GM18519 (cell line): ENCODE measurements at regions not wholly inside any gene's neighbourhood (a gene's known extent, or its start where the extent isn't known, plus 50 kb on each side); places are given as distances from the start of the nearest gene placed in this dataset.
"Not testable (repeated sequence)": the region's sequence is repeated elsewhere in the genome, so short reads cannot be mapped to it uniquely, and the experiment has no call there.

Source experiments
- ATAC-seq: cut with Tn5 transposase; IDR thresholded peaks from one replicate; pipeline ENCODE4 v1.9.1; 2021; ENCODE audit warnings: mild to moderate bottlenecking, moderate library complexity; ENCODE audit not compliant: unreplicated experiment, low FRiP score

DNA sequence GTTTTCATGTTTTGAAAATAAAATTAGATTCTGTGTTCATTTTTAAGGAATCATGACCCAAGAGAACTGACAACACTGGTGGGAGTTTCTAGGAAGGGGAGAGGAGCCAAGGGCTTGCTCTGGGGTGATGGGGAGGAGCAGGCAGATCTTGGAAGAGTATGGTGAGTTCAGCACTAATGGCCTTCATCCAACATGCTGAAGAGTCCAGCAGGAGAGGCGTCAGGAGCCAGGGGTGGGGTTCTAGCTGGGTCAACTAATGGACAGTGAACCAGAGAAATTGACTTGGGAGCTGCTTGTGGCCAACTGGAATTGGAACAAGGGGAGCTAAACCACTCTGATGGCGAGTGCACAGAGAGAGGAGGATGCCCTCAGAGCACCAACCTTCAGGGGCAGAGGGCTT lies 107.1 kb downstream of the MRPL14 start:
- no peak for ATAC-seq

DNA sequence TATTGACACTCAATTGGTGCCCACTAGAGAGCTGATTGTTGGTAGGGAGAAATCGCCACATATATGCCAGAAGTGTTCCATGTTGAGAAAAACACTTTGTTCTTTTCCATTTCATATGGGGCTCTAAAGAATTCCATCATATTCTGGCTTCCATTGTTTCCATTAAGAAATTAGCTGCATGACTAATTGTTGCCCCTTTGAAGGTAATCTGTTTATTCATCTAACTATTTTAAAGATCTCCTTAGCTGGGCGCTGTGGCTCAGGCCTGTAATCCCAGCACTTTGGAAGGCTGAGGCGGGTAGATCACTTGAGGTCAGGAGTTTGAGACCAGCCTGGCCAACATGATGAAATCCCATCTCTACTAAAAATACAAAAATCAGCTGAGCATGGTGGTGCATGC lies 109.9 kb downstream of the MRPL14 start:
- ATAC-seq, result not testable (repeated sequence)

DNA sequence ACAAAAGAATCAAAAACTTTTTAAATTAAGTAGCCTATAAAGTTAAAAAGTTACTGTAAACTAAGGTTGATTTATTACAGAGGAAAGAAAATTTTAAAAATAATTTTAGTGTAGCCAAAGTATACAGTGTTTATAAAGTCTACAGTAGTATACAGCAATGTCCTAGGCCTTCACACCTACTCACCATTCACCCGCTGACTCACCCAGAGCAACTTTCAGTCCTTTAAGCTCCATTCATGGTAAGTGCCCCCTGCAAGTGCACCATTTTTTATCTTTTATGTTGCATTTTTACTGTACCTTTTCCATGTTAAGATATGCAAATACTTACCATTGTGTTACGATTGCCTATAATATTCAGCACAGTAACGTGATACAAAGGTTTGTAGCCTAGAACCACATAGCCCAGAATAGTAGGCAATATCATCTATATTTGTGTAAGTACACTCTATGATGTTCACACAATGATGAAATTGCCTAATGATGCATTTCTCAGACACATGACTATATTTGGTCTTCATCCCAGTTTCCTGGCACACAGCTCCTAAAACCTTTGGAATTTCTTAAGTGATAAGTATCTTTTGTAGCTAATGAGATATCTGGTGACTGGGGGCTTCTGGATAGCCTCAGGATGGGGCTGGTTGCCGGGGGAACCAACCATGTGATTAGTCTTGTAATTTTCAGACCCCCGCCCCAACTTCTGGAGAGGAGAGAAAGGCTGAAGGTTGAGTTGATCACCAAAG lies 111.0 kb downstream of the MRPL14 start:
- no peak for ATAC-seq

DNA sequence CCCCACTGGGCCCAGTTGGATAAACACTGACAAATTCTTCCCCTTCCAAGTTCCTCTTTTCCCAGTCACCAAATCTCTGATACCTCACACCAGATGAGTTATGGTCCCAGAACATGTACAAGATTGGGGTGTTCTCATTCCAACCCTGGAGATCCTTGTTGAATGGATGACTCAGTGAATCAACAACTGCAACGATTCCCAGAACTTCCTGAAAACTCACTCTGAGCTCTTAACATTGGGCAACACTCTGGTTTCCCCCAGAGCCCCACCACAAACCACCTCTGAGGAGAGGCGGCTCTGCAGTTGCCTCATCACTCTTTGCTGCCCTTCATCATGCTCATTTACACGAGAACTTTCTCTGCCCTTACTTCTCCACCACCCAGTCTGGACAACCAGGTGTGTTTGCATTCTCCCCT lies 115.2 kb downstream of the MRPL14 start:
- ATAC-seq, result no peak

DNA sequence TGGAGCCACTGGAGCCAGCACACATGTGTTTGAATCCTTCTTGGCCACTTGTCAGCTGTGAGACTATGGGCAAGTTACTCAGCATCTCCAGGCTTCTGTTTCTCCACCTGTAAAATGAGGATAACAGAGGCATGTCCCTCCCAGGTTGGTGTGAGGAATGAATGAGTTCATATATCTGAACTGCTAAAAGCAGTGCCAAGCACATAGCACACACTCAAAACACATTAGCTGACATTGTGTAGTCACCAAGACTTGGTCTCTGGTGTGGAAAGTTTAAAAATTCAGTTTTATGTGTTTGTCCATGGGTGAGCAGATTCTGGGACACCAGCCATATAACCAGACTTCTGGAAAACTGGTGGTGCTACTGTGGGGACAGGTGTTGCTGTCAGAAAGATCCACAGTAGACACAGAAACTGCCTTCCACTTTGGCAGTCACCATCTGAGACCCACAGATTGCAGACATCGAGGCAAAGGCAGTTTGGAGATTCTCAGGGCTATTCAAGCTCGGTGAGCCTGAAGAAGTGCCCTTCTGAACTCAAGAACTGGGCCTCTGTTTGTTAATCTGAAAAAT lies 115.8 kb downstream of the MRPL14 start:
- ATAC-seq, result no peak

DNA sequence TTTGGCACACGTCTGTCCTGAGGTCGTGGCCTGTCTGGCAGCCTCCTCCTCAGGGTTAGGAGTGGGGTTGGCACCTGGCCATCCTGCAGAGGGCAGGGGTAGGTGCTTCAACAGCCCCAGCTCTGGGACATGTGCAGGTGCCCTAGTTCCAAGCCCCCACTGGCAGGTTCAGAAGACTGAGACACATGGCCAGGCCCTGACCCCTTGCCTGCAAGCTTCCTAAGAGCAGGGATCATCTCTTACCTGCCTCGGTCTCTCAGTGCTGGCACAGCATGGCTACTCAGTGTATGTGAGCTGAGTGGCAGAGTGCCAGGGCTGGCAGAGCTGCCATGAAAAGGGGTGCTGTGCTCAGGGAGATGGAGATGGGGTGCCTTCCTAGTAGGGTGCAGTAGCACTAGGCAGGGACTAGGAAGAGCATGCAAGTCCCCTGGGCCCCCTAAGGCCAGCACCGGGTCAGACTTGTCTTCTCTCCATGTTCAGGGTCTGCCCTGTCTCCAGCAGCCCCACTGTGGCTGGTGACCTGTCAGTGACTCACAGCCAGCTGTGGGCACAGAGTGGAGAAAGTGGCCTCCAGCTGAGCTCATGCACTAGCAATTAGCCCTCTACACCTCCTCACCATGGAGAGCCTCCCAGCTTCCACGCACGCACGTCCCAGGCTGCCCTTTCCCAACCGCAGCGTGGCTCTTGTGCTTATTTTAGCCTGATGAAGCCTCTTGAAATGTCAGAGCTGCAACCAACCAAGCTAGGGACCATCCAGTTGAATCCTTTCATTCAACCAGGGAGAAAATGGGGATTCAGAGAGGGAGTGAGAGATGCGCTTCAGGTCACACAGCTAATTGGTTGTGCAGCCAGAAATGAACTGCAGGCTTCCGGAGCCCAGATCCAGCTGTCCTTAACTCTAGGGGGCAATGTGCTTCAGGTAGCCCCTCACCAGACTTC lies 116.6 kb downstream of the MRPL14 start:
- no peak for ATAC-seq

DNA sequence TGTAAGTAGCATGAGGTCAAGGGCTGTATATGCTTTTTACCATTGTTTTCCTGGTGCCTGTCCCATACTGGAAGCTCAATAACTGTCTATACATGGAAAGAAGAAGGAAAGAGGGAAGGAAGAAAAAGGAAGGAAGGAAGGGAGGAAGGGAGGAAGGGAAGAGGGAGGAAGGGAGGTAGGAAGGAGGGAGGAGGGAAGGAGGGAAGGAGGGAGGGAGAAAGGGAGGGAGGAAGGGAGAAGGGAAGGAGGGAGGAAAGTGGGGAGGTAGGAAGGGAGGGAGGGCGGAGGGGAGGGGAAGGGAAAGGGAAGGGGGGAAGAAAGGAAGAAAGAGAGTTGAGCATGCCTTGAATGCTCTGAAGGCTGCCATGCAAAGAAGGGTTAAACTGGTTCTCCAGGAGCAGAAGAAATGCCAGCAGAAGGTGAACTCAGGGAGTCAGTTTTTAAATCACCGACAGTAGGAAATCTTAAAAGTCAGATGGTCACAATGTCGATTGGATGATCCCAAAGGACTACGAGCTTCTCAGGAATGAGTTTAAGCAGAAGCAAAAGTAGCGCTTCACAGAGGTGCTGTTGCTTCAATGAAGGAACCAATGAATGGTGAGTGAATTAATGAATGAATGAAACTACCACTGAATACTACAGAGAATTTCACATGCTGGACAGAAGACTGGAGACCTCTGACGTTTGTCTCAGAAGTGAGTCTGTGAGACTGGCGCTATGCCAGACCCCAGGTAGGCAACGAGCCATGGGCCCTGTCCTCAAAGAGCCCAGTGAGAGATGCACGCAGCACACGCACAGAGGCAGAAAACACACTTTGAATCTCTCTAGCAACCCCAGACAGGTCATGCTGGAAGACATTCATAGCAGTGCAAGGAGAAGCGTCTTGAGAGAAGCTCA lies 117.6 kb downstream of the MRPL14 start:
- no peak for ATAC-seq

DNA sequence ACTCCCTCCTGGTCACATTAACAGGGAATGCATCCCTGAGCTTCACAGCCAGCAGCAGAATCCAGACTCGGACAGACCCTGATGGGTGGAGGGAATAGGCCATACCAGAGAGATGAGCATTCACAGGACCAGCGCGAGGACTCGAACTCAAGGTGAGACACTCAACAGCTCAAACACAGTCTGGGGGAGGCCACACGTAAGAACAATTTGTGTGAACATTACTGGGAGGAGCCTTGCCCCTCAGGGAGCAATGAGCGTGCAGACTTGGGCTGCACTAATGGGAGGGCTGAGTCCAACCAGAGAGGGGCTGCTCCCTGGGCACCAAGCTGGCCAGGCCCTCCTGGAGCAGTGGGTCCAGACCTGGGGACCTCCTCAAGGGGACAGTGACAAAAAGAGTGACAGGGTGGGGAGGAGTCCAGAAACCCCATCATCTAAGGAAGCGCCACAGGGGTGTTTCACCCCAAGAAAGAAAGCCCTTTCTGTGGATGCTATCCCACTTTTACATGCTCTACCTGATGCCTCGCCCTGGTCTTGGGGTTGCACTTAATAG lies 118.4 kb downstream of the MRPL14 start:
- no peak for ATAC-seq

DNA sequence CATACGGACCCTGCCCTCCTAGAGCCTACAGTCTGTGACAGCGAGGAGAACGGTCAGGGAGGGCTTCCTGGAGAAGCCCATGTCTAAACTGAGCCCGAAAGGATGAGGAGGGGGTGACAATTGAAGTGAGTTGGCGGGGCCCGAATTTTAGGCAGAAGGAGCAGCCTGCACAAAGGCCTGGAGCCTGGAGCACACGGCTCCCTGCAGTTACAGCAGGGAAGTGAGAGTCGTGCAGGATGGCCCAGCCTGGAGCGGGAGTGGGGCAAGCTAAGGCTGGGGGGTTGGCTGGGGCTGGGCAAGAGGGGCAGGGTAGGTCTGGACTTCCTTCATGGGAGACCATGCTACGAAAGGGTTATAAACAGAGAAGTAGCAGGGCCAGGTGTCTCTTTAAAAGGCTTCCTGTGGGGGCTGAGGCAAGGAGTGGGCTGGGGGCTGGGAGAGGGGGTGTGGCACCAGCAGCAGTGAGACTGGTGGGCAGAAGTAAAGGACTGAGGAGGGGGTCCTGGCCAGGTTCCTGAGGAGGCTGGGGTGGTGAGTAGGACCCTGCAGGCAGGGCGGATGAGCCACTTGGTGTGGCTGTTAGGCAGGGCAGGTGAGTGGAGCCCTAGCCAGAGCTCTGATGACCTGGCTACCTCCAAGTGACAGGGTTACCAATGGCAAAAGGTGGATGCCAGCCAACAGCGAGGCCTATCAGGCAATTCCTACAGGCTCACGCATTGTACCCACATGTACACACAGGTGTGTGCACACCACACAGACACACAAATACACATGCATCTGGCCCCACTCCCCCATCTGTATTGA lies 119.2 kb downstream of the MRPL14 start:
- ATAC-seq, result no peak

DNA sequence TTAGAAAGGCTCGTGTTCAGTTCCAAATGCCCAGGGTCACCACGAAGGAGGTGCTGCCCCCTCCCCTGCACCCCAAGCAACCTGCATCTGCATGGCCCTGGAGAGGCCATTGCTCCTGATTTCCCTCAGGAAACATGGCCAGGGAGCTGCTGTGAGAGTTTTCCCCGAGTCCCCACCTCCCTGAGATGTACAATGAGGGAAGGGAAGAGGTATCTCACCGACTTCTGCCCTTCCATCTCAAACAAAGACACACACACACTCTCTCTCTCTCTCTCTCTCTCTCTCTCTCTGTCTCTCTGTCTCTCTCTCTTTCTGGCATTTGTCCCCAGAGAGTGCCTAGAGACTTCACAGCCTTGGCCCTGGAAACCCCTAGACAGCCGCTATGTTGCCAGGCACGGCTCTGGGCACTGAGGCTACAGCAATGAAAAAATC lies 120.4 kb downstream of the MRPL14 start:
- no peak for ATAC-seq

DNA sequence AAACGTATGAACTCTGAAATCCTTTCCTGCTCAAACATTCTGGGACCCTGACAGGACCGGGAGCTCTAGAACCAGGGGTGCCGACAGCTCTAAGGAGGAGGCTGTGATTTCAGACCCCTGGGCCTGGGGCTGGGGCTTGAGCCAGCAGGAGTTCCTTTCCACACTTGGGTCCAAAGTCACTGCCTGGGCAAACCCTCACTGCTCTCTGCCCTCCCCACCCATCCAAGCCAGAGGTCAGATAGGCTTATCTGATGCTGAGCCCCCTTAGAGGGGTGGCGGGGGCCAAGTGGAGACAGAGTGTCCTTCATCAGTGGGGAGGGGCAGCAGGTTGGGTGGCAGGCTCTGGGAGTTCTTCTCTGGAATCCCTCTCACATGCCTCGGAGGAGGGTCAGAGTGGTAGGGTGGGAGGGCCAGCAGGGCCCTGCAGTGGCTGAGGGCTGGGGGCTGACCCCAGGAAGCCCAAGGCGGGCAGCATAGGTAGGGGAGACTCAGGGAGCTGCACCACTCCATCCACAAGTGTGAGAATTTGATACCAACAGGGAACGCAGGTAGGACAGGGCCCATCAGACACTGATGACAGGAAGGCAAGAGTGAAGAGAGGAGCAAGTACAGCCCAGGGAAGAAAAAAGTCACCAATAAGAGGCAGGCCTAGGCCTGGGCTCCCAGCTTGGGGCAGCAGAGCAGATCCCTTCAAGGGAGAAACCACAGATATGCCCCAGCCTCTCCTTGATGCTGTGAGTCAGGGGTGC lies 121.0 kb downstream of the MRPL14 start:
- no peak for ATAC-seq

DNA sequence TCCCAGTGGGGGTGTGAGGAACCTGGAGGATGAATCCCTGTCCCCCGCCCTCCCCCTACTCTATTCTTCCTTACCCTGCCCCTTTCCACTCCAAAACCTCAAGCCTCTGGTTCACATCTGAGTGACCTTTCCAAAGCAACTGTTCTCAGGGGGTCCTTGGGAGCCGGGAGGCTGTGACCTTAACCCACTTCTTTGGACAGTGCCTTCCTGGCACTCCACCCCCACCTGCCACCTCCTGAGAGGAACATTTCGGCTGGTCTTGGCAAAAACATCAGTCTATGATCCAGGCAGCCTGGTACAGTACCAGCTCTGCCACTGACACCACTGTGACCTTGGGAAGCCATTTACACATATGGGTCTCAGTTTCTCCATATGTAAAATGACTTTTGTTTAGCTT lies 121.7 kb downstream of the MRPL14 start:
- ATAC-seq, result no peak

DNA sequence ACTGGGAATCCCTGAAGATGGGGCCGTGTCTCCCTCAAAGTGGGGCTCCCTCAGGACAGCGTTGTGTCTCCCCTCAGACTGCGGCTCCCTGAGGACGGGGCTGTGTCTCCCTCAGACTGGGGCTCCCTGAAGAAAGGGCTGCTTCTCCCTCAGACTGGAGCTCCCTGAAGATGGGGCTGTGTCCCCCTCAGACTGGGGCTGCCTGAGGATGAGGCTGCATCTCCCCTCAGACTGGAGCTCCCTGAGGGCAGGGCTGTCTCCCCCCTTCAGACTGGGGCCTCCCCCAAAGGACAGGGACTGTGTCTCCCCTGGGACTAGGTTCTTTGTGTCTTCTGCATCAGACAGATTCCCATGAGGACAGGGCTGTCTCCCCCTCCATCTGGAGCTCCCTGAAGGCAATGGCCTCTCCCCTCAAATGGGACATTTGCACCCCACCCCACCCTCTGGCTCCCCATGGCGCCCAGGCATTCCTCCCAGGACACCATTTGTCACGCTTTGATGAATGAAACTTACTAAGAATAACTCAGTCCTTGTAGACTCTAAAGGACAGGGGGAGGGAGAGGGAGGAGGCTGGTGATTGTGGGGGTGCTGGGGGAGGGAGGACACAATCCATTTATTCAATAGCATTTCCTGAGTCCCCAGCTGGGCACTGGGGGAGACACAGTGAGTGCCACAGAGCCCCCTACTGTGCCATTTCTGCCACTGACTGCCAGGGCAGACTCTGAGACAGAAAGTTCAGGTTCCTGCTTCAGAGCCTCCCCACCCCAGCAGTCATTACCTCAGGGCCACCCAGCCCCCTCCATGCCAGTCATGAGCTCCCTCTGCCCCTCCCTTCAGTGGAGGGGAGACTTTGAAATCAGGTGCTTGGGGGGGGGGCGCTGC lies 122.4 kb downstream of the MRPL14 start:
- no peak for ATAC-seq

DNA sequence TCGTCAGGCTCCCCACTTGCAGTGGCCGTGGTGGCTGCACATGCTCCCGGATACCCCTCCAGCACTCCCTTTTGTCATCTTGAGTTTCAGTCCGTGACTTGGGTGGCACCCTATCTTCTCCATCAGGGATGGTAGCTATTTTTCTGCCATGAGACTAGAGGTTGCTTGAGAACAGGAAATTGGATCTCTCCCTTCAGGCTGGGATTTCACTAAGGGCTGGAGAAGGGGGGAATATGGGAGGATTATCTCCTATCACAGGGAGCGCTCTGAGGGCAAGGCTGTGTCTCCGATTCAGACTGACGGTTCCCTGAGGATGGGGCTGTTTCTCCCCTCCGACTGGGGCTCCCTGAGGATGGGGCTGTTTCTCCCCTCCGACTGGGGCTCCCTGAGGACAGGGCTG lies 123.1 kb downstream of the MRPL14 start:
- ATAC-seq, result no peak

DNA sequence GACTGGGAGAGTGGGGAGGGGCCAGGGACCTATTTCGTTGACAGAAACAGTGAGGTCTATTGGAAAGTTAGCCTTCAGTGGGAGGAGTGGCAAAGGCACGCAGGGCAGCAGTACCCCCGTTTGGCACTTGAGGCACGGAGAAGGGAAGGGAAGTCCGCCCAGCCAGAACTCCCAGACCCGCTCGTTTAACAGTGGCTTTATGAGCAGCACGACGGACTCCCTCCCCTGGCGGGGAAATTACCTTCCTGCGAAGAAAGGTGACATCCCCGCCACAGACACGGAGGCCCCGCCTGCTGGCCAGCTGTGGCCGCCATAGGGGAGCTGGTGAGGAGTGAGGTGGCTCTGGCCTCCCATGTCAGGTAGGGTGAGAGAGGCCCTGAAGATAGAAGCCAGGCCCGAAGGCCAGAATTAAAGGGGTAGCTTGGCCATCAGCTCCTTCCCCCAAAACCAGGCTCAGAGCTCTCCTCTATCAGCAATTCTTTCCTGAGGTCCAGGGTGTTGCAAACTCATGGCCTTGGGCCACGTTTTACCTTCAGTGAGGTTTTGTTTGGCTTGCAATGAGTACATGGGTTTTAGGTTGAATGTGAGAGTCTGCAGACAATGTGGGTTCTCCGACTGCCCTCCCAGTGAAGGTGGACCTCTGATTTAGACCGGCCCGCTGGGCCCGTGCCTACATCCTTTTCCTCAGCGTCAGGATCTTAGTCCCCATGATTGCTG lies 123.7 kb downstream of the MRPL14 start:
- ATAC-seq, result no peak

DNA sequence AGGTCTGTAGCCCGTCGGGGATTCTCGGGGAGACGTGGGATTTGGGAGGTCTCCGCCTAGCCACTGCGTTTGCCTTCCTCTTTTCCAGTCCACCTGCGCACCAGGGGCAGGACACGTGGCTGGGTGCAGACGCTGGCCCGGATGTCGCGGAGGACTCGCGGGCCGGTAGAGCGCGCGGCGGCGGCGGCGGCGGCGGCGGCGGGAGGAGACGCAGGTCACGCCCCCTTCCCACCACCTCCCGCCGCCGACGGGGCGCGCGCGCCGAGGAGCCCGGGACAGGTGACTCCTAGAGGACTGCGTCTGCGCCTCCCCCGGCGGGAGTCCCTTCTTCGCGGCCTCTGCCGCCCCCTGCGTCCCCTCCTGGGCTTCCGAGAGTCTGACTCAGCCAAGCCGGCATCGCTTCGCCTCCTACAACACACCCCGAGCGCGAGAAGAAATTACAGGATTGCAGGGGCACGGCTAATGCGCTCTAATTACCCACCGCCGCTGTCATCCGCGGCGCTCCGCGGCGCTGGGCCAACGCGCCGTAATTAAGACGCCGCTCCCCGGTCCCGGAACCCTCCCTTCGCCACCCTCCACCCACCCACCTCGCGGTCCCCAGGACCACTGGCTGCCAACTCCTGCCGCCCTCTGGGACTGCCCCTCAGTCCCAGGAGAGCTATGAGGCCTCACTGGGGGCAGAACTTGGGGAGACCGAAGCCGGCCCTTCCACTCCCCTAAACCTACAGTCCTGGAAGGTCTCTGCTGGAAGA lies 124.5 kb downstream of the MRPL14 start:
- ATAC-seq, result no peak
